ENCODE measurements at regions not wholly inside any gene's neighbourhood (a gene's known extent, or its start where the extent isn't known, plus 50 kb on each side); places are given as distances from the start of the nearest gene placed in this dataset.

- no peak overlapping the region for H3K4me3 ChIP-seq (ENCODE audit: insufficient read depth, low read depth, low read length)
- no peaks in the 10 kb centered on the region for H3K27me3 ChIP-seq (ENCODE audit: control insufficient read depth, insufficient read depth, low read length)
- no peak for DNase-seq
- no peaks in the 10 kb centered on the region for H3K36me3 ChIP-seq (replicated peaks; ENCODE audit: control insufficient read depth, insufficient read depth, low read length)
Measured at GRCh38 chr14:50013934-50014333, 102.4 kb downstream of the VCPKMT start.

GRCh38 chr14:50014809-50015430, 101.5 kb downstream of the VCPKMT start:
- Histone ChIP-seq H3K27me3 (ENCODE audit: control insufficient read depth, insufficient read depth, low read length) (no peaks in the 10 kb centered on the region), H3K4me3 (ENCODE audit: insufficient read depth, low read depth, low read length) (no peak overlapping the region), H3K36me3 (replicated peaks; ENCODE audit: control insufficient read depth, insufficient read depth, low read length) (no peaks in the 10 kb centered on the region)
- no peak for DNase-seq

- DNase-seq: no peak
- Histone ChIP-seq H3K27me3 (ENCODE audit: control insufficient read depth, insufficient read depth, low read length) (no peaks in the 10 kb centered on the region), H3K36me3 (replicated peaks; ENCODE audit: control insufficient read depth, insufficient read depth, low read length) (no peaks in the 10 kb centered on the region), H3K4me3 (ENCODE audit: insufficient read depth, low read depth, low read length) (no peak overlapping the region)
Measured at GRCh38 chr14:50015716-50016115, 100.7 kb downstream of the VCPKMT start.

- no peaks in the 10 kb centered on the region for H3K27me3 ChIP-seq (ENCODE audit: control insufficient read depth, insufficient read depth, low read length)
- no peak overlapping the region for H3K4me3 ChIP-seq (ENCODE audit: insufficient read depth, low read depth, low read length)
- H3K36me3 ChIP-seq (replicated peaks; ENCODE audit: control insufficient read depth, insufficient read depth, low read length): no peaks in the 10 kb centered on the region
- DNase-seq: no peak
Measured at GRCh38 chr14:50018201-50018932, 98.0 kb downstream of the VCPKMT start.

GRCh38 chr14:50018933-50019210, 97.5 kb downstream of the VCPKMT start:
- H3K36me3 ChIP-seq (replicated peaks; ENCODE audit: control insufficient read depth, insufficient read depth, low read length): no peaks in the 10 kb centered on the region
- H3K27me3 ChIP-seq (ENCODE audit: control insufficient read depth, insufficient read depth, low read length): no peaks in the 10 kb centered on the region
- no peak for DNase-seq
- H3K4me3 ChIP-seq (ENCODE audit: insufficient read depth, low read depth, low read length): no peak overlapping the region

- no peaks in the 10 kb centered on the region for H3K27me3 ChIP-seq (ENCODE audit: control insufficient read depth, insufficient read depth, low read length)
- DNase-seq: no peak
- H3K4me3 ChIP-seq (ENCODE audit: insufficient read depth, low read depth, low read length): no peak overlapping the region
- no peaks in the 10 kb centered on the region for H3K36me3 ChIP-seq (replicated peaks; ENCODE audit: control insufficient read depth, insufficient read depth, low read length)
Measured at GRCh38 chr14:50020184-50020583, 96.2 kb downstream of the VCPKMT start.

- no peak overlapping the region for H3K4me3 ChIP-seq (ENCODE audit: insufficient read depth, low read depth, low read length)
Measured at GRCh38 chr14:50020799-50021198, 95.6 kb downstream of the VCPKMT start.

GRCh38 chr14:50021261-50022031, 94.9 kb downstream of the VCPKMT start:
- DNase-seq: no peak
- no peak overlapping the region for H3K4me3 ChIP-seq (ENCODE audit: insufficient read depth, low read depth, low read length)
- no peaks in the 10 kb centered on the region for H3K27me3 ChIP-seq (ENCODE audit: control insufficient read depth, insufficient read depth, low read length)
- H3K36me3 ChIP-seq (replicated peaks; ENCODE audit: control insufficient read depth, insufficient read depth, low read length): no peaks in the 10 kb centered on the region

More at GRCh38 chr14:50020799-50021198, 95.6 kb downstream of the VCPKMT start:
- H3K36me3 ChIP-seq (replicated peaks; ENCODE audit: control insufficient read depth, insufficient read depth, low read length): no peaks in the 10 kb centered on the region
- no peak for DNase-seq
- no peaks in the 10 kb centered on the region for H3K27me3 ChIP-seq (ENCODE audit: control insufficient read depth, insufficient read depth, low read length)

GRCh38 chr14:50022661-50023060, 93.7 kb downstream of the VCPKMT start:
- Histone ChIP-seq H3K4me3 (ENCODE audit: insufficient read depth, low read depth, low read length) (no peak overlapping the region), H3K27me3 (ENCODE audit: control insufficient read depth, insufficient read depth, low read length) (no peaks in the 10 kb centered on the region), H3K36me3 (replicated peaks; ENCODE audit: control insufficient read depth, insufficient read depth, low read length) (no peaks in the 10 kb centered on the region)
- DNase-seq: no peak

- DNase-seq: no peak
- Histone ChIP-seq H3K4me3 (ENCODE audit: insufficient read depth, low read depth, low read length) (no peak overlapping the region), H3K36me3 (replicated peaks; ENCODE audit: control insufficient read depth, insufficient read depth, low read length) (no peaks in the 10 kb centered on the region), H3K27me3 (ENCODE audit: control insufficient read depth, insufficient read depth, low read length) (no peaks in the 10 kb centered on the region)
Measured at GRCh38 chr14:50023671-50024490, 92.5 kb downstream of the VCPKMT start.

- no peaks in the 10 kb centered on the region for H3K36me3 ChIP-seq (replicated peaks; ENCODE audit: control insufficient read depth, insufficient read depth, low read length)
- H3K4me3 ChIP-seq (ENCODE audit: insufficient read depth, low read depth, low read length): no peak overlapping the region
- no peaks in the 10 kb centered on the region for H3K27me3 ChIP-seq (ENCODE audit: control insufficient read depth, insufficient read depth, low read length)
- DNase-seq: no peak
Measured at GRCh38 chr14:50025073-50025472, 91.3 kb downstream of the VCPKMT start.

- Histone ChIP-seq H3K27me3 (ENCODE audit: control insufficient read depth, insufficient read depth, low read length) (no peaks in the 10 kb centered on the region), H3K36me3 (replicated peaks; ENCODE audit: control insufficient read depth, insufficient read depth, low read length) (no peaks in the 10 kb centered on the region), H3K4me3 (ENCODE audit: insufficient read depth, low read depth, low read length) (no peak overlapping the region)
- DNase-seq: no peak
Measured at GRCh38 chr14:50025776-50026175, 90.6 kb downstream of the VCPKMT start.

GRCh38 chr14:50026396-50026795, 90.0 kb downstream of the VCPKMT start:
- no peak overlapping the region for H3K4me3 ChIP-seq (ENCODE audit: insufficient read depth, low read depth, low read length)
- DNase-seq: no peak
- H3K27me3 ChIP-seq (ENCODE audit: control insufficient read depth, insufficient read depth, low read length): no peaks in the 10 kb centered on the region
- H3K36me3 ChIP-seq (replicated peaks; ENCODE audit: control insufficient read depth, insufficient read depth, low read length): no peaks in the 10 kb centered on the region

GRCh38 chr14:50027816-50028215, 88.6 kb downstream of the VCPKMT start:
- no peak overlapping the region for H3K4me3 ChIP-seq (ENCODE audit: insufficient read depth, low read depth, low read length)
- H3K36me3 ChIP-seq (replicated peaks; ENCODE audit: control insufficient read depth, insufficient read depth, low read length): no peaks in the 10 kb centered on the region
- no peaks in the 10 kb centered on the region for H3K27me3 ChIP-seq (ENCODE audit: control insufficient read depth, insufficient read depth, low read length)

More at GRCh38 chr14:50027816-50028215, 88.6 kb downstream of the VCPKMT start:
- DNase-seq: no peak
